Activated naive CD8-positive, alpha-beta T cell treated with anti-CD3 and anti-CD28 coated beads for 36 hours (primary cell): ENCODE measurements at regions not wholly inside any gene's neighbourhood (a gene's known extent, or its start where the extent isn't known, plus 50 kb on each side); places are given as distances from the start of the nearest gene placed in this dataset.
"Not testable (repeated sequence)": the region's sequence is repeated elsewhere in the genome, so short reads cannot be mapped to it uniquely, and the experiment has no call there.

Experiments
- DNase-seq: peaks from one replicate; pipeline ENCODE4 v3.0.0; 2021
- H3K27ac Mint-ChIP-seq: one replicate; pipeline ENCODE4 v1.8.0; 2022; ENCODE audit warnings: mild to moderate bottlenecking, moderate library complexity, mixed read lengths
- H3K27me3 Mint-ChIP-seq: one replicate; pipeline ENCODE4 v1.8.0; 2022; ENCODE audit warnings: mild to moderate bottlenecking, mixed read lengths
- H3K36me3 Mint-ChIP-seq: one replicate; pipeline ENCODE4 v1.8.0; 2021; ENCODE audit warnings: mild to moderate bottlenecking, mixed read lengths
- H3K4me1 Mint-ChIP-seq: one replicate; pipeline ENCODE4 v1.8.0; 2021; ENCODE audit warnings: mixed read lengths
- H3K4me3 Mint-ChIP-seq: one replicate; pipeline ENCODE4 v1.8.0; 2022; ENCODE audit warnings: mild to moderate bottlenecking, moderate library complexity, mixed read lengths
- H3K9me3 Mint-ChIP-seq: one replicate; pipeline ENCODE4 v1.8.0; 2022; ENCODE audit warnings: mixed read lengths

- Mint-ChIP-seq H3K4me3 (no peak overlapping the region), H3K4me1 (no peaks in the 10 kb centered on the region), H3K9me3 (no peaks in the 10 kb centered on the region), H3K27ac (no peak overlapping the region), H3K36me3 (no peaks in the 10 kb centered on the region), H3K27me3 (no peaks in the 10 kb centered on the region)
- no peak for DNase-seq
These were observed 909.4 kb downstream of the UQCRFS1 start for GRCh38 chr19:28303502-28303901.

- no peak overlapping the region for H3K4me3 Mint-ChIP-seq
- no peaks in the 10 kb centered on the region for H3K9me3 Mint-ChIP-seq
- H3K4me1 Mint-ChIP-seq = no peaks in the 10 kb centered on the region
- no peaks in the 10 kb centered on the region for H3K36me3 Mint-ChIP-seq
- H3K27ac Mint-ChIP-seq = no peak overlapping the region
- DNase-seq = no peak
- H3K27me3 Mint-ChIP-seq = no peaks in the 10 kb centered on the region
These were observed 911.0 kb downstream of the UQCRFS1 start for GRCh38 chr19:28301961-28302360.

- H3K9me3 Mint-ChIP-seq = no peaks in the 10 kb centered on the region
- no peak overlapping the region for H3K27ac Mint-ChIP-seq
- H3K4me3 Mint-ChIP-seq = no peak overlapping the region
- no peaks in the 10 kb centered on the region for H3K4me1 Mint-ChIP-seq
- no peaks in the 10 kb centered on the region for H3K36me3 Mint-ChIP-seq
- DNase-seq = no peak
- no peaks in the 10 kb centered on the region for H3K27me3 Mint-ChIP-seq
These were observed 911.5 kb downstream of the UQCRFS1 start for GRCh38 chr19:28301463-28301862.

- Mint-ChIP-seq H3K9me3 (peaks cover 4% of the 10 kb centered on the region), H3K4me3 (no peak overlapping the region)
These were observed 913.3 kb downstream of the UQCRFS1 start for GRCh38 chr19:28299649-28300048.

DNA sequence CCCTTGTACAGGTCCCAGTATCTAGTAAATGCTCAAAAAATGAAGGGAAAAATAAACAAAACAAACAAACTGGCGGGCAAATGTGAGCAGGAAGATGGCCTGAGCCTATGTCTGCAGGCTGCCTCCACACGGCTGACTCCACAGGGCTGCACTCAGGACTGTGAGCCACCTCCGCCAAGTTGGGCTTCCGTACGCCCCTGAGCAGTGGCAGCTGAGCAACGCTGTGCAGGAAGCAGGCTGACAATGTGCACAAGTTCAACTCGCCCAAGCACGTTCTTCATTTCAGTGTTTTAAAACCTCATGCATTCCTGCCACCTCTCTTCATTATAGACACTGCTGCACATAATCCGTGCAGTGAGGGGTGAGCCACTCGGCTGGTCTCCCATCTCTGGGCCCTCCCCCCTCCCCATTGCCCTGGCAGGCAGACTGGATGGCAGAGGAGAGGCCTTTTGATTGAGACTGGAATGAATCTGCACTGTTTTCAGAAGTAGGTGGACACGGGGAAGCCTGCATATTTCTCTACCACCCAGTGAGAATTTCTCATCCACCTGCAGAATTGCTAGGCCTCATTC, 915.3 kb downstream of the UQCRFS1 start:
- no peak for DNase-seq
- no peaks in the 10 kb centered on the region for H3K4me1 Mint-ChIP-seq
- peaks cover 4% of the 10 kb centered on the region for H3K9me3 Mint-ChIP-seq
- H3K4me3 Mint-ChIP-seq = no peak overlapping the region
- no peak overlapping the region for H3K27ac Mint-ChIP-seq
- no peaks in the 10 kb centered on the region for H3K36me3 Mint-ChIP-seq
- no peaks in the 10 kb centered on the region for H3K27me3 Mint-ChIP-seq

More at GRCh38 chr19:28299649-28300048, 913.3 kb downstream of the UQCRFS1 start:
- H3K27ac Mint-ChIP-seq = no peak overlapping the region
- no peaks in the 10 kb centered on the region for H3K36me3 Mint-ChIP-seq
- no peaks in the 10 kb centered on the region for H3K27me3 Mint-ChIP-seq
- no peaks in the 10 kb centered on the region for H3K4me1 Mint-ChIP-seq
- no peak for DNase-seq

- DNase-seq = no peak
- H3K36me3 Mint-ChIP-seq = no peaks in the 10 kb centered on the region
- H3K9me3 Mint-ChIP-seq = peaks cover 4% of the 10 kb centered on the region
- no peaks in the 10 kb centered on the region for H3K4me1 Mint-ChIP-seq
- H3K4me3 Mint-ChIP-seq = no peak overlapping the region
- H3K27ac Mint-ChIP-seq = no peak overlapping the region
- H3K27me3 Mint-ChIP-seq = no peaks in the 10 kb centered on the region
These were observed 915.9 kb downstream of the UQCRFS1 start for GRCh38 chr19:28297036-28297435.

DNA sequence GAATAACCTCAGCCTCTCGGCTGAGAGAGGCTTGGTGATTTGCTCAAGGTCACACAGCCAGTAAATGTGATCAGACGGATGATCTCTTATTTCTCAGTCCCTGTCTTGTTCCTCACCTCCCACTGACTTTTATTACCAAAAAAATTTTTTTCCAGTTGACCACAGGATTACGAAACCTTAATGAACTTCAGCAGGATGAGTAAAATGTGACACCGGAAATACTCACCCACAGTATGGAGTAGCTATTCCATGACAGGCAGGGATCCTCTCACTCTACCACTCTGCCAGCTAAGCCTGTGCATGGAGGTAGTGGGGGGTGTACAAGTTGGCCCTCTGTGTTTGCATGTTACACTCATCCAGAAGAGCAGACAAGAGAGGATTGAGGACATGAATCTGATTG, 916.4 kb downstream of the UQCRFS1 start:
- Mint-ChIP-seq H3K4me1 (no peaks in the 10 kb centered on the region), H3K4me3 (no peak overlapping the region), H3K36me3 (no peaks in the 10 kb centered on the region), H3K9me3 (peaks cover 4% of the 10 kb centered on the region), H3K27ac (no peak overlapping the region), H3K27me3 (no peaks in the 10 kb centered on the region)
- DNase-seq = no peak

DNA sequence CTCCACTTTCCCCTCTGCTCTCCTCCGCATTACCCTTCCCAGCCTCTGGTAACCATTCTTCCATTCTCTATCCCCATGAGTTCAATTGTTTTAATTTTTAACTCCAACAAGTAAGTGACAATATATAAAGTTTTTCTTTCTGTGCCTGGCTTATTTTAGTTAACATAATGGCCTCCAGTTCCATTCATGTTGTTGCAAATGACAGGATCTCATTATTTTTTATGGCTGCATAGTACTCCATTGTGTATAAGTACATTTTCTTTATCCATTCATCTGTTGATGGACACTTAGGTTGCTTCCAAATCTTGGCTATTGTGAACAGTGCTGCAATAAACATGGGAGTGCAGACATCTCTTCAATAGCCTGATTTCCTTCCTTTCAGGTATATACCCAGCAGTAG, 918.0 kb downstream of the UQCRFS1 start:
- H3K27me3 Mint-ChIP-seq, H3K4me1 Mint-ChIP-seq, H3K36me3 Mint-ChIP-seq, H3K9me3 Mint-ChIP-seq, DNase-seq, H3K27ac Mint-ChIP-seq, H3K4me3 Mint-ChIP-seq: not testable (repeated sequence)

DNA sequence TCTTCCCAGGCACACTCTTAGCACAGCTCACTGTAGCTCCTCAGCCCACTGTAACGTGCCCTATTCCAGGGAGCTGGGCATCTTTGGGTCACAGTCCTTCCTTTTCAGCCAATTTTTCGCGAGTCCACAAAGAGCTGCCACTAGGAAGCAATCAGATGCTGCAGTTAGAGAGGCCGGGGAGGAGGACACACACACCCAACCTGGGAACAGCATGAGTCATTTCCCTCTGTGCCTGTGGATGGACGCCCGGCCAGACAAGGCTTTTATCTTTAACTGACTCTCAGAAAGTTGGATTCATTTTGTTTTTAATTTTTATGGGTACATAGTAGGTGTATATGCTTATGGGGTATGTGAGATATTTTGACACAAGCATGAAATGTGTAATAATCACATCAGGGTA, 918.6 kb downstream of the UQCRFS1 start:
- Mint-ChIP-seq H3K4me3 (no peak overlapping the region), H3K36me3 (no peaks in the 10 kb centered on the region), H3K4me1 (no peaks in the 10 kb centered on the region), H3K9me3 (peaks cover 4% of the 10 kb centered on the region), H3K27me3 (no peaks in the 10 kb centered on the region), H3K27ac (no peak overlapping the region)
- DNase-seq = no peak

GRCh38 chr19:28293685-28294084, 919.3 kb downstream of the UQCRFS1 start:
- Mint-ChIP-seq H3K27me3 (no peaks in the 10 kb centered on the region), H3K4me3 (no peak overlapping the region), H3K9me3 (peaks cover 4% of the 10 kb centered on the region), H3K27ac (no peak overlapping the region), H3K4me1 (no peaks in the 10 kb centered on the region), H3K36me3 (no peaks in the 10 kb centered on the region)
- DNase-seq = no peak

- Mint-ChIP-seq H3K9me3 (peaks cover 4% of the 10 kb centered on the region), H3K27me3 (no peaks in the 10 kb centered on the region), H3K4me1 (no peaks in the 10 kb centered on the region), H3K27ac (no peak overlapping the region), H3K36me3 (no peaks in the 10 kb centered on the region), H3K4me3 (no peak overlapping the region)
- no peak for DNase-seq
These were observed 920.0 kb downstream of the UQCRFS1 start for GRCh38 chr19:28292822-28293500.

DNA sequence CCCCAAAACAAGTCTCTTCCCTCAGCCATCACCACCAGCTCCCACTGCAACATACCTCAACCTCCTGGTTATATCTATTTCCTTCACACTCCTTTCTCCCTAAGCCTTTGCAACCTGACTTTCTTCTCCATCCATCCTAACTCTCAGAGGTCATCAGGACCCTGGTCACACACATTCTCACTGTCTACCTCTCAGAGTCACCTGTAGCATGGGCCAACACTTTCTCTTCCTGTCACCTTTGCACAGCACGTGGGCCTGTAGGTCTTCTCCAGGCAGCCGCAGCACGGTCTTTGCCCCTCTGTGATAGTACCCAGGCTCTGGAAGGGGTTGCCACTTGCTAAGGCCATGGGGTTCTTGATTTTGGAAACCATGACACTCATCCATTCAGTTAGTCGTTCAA, 921.1 kb downstream of the UQCRFS1 start:
- DNase-seq = no peak
- H3K27ac Mint-ChIP-seq = no peak overlapping the region
- H3K36me3 Mint-ChIP-seq = no peaks in the 10 kb centered on the region
- H3K4me1 Mint-ChIP-seq = no peaks in the 10 kb centered on the region
- H3K27me3 Mint-ChIP-seq = no peaks in the 10 kb centered on the region
- peaks cover 9% of the 10 kb centered on the region for H3K9me3 Mint-ChIP-seq
- no peak overlapping the region for H3K4me3 Mint-ChIP-seq

DNA sequence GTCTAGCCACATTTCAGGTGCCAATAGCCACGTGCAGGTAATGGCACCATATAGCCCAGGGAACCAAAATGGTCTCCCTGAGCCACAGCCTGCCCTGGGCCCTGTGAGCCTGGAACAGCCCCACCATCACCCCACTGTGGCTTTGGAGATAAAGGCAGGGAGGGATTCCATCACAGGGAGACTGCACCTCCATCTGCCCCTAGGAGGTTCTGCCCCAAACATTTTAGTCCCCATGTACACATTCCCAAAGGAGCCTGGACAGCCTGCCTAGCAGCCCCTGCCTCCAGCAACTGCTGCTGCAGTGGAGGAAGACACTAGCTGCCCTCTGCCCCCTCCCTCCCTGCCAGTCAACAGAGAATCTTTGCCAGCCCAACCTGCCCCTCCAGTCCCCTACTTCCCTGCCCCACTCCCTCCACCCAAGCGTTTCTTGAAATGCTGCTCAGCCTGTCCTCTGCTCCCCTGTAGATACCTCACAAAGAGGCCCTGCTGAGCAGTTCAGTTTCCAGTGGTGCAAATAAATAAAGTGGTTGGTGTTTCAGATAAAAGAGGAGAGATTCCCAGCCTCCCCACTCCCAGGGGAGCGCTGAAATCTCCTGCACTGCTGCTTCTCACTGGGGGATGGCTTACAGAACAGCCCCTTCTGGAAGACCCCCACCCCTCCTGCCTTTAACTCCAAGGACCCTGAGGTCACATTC, 921.8 kb downstream of the UQCRFS1 start:
- H3K9me3 Mint-ChIP-seq = peaks cover 9% of the 10 kb centered on the region
- H3K27me3 Mint-ChIP-seq = no peaks in the 10 kb centered on the region
- H3K4me3 Mint-ChIP-seq = no peak overlapping the region
- H3K4me1 Mint-ChIP-seq = no peaks in the 10 kb centered on the region
- H3K36me3 Mint-ChIP-seq = no peaks in the 10 kb centered on the region
- H3K27ac Mint-ChIP-seq = no peak overlapping the region
- DNase-seq = no peak

- Mint-ChIP-seq H3K4me3 (no peak overlapping the region), H3K27ac (no peak overlapping the region), H3K27me3 (no peaks in the 10 kb centered on the region), H3K4me1 (no peaks in the 10 kb centered on the region), H3K9me3 (peaks cover 4% of the 10 kb centered on the region), H3K36me3 (no peaks in the 10 kb centered on the region)
- DNase-seq = no peak
These were observed 923.5 kb downstream of the UQCRFS1 start for GRCh38 chr19:28289295-28290063.

GRCh38 chr19:28288572-28289264, 924.2 kb downstream of the UQCRFS1 start:
- Mint-ChIP-seq H3K4me3 (no peak overlapping the region), H3K27me3 (peaks cover under 1% of the 10 kb centered on the region), H3K36me3 (no peaks in the 10 kb centered on the region), H3K4me1 (no peaks in the 10 kb centered on the region), H3K9me3 (peaks cover 4% of the 10 kb centered on the region), H3K27ac (no peak overlapping the region)
- no peak for DNase-seq
